C4-2B (cell line): ENCODE measurements at regions not wholly inside any gene's neighbourhood (a gene's known extent, or its start where the extent isn't known, plus 50 kb on each side); places are given as distances from the start of the nearest gene placed in this dataset.

Experiments
- CTCF ChIP-seq: fragments of 450-650 bp; conservative IDR thresholded peaks from 2 replicates; pipeline ENCODE4 v1.5.1; 2017; ENCODE audit warnings: mild to moderate bottlenecking
- ZFX ChIP-seq: fragments of 450-650 bp; IDR thresholded peaks from 2 replicates; pipeline ENCODE4 v1.6.1; 2017

- TF ChIP-seq CTCF, result no peak
- TF ChIP-seq ZFX, result no peak
Observed at GRCh38 chr5:101843055-101843454, 453.0 kb downstream of the SLCO4C1 start.
